BJ (cell line): ENCODE measurements at regions not wholly inside any gene's neighbourhood (a gene's known extent, or its start where the extent isn't known, plus 50 kb on each side); places are given as distances from the start of the nearest gene placed in this dataset.

Experiments used
- CTCF ChIA-PET: fragments of 350-600 bp; formaldehyde crosslinking; extraction: SDS; loops from one replicate; lab custom pipeline; 2021; ENCODE audit warnings: antibody characterized with exemption, inconsistent platforms; lab: Yijun Ruan, JAX
- POLR2A ChIA-PET: fragments of 300-600 bp; sonication (Branson Sonifier 250); formaldehyde crosslinking; extraction: SDS; loops from one replicate; lab custom pipeline; 2021; ENCODE audit warnings: antibody characterized with exemption; lab: Charles Lee
- DNase-seq: peaks from one replicate; pipeline ENCODE4 v3.0.0-alpha.2; 2011; ENCODE audit warnings: low read depth
- H3K27me3 ChIP-seq: 2 replicates; pipeline ENCODE4 v1.6.0; 2011; ENCODE audit warnings: low read length; ENCODE audit not compliant: control insufficient read depth, insufficient read depth
- H3K36me3 ChIP-seq: 2 replicates; pipeline ENCODE4 v1.5.1; 2011; ENCODE audit warnings: low read length; ENCODE audit not compliant: control insufficient read depth, insufficient read depth
- H3K4me3 ChIP-seq: 2 replicates; pipeline ENCODE4 v1.5.1; 2011; ENCODE audit warnings: low read depth, mild to moderate bottlenecking, control low read depth, low read length
- CTCF ChIP-seq: IDR thresholded peaks from 2 replicates; pipeline ENCODE4 v1.5.1; 2011; ENCODE audit warnings: low read depth, mild to moderate bottlenecking, control low read depth, inconsistent platforms, low read length, moderate library complexity; ENCODE audit not compliant: insufficient read depth

DNA sequence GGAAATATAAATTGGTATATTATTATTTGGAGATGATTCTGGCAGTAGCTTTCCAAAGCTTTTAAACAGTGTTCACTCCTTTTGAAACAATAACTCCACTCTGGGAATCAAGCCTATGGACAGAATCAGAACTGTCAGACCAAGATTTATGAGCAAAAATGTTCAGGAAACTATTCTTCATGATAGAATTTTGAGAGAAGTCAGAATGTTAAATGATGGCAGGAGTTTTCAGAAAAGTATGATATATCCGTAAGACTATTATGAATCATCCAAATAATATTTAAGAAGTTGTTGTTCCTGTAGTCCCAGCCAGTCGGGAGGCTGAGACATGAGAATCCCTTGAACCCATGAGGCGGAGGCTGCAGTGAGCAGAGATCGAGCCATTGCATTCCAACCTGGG, 50.5 kb upstream of the ADGRG2 start:
- no peaks in the 10 kb centered on the region for H3K36me3 ChIP-seq
- no peak for DNase-seq
- ChIA-PET CTCF (no interaction called here), POLR2A (no interaction called here)
- no peak for TF ChIP-seq CTCF
- no peaks in the 10 kb centered on the region for H3K27me3 ChIP-seq
- no peak overlapping the region for H3K4me3 ChIP-seq

DNA sequence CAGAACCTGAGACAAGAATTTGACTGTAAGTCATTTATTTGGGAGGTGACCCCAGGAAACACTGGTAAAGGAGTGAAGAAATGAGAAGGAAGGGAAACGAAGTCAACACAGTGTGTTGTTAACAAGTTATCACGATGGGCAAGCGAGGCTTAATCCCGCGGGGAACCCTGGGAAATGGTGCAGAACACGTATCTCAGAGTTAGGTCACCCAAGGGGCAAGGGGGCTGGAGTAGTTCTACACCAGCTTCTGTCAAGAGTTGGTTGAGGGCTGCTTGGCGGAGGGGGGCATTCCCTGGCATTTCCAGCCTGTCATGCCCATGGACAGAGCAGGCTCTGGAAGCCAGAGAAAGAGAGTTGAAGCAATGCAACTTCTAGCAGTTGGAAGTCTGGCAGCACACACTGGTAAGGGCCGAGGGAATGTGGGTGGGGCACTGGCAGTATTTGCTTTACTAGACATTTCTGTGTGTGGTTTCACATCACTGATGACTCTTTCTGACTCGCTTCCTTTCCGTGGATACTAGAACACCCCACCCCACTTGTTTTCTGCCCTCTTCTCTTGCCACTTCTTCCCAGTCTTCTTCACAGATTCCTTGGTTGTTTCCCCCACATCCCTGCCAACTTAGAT, 52.2 kb upstream of the ADGRG2 start:
- TF ChIP-seq CTCF, result no peak
- no peak overlapping the region for H3K4me3 ChIP-seq
- H3K36me3 ChIP-seq, result no peaks in the 10 kb centered on the region
- CTCF ChIA-PET, result no interaction called here
- no peak for DNase-seq
- POLR2A ChIA-PET, result no interaction called here
- no peaks in the 10 kb centered on the region for H3K27me3 ChIP-seq

- Histone ChIP-seq H3K27me3 (no peaks in the 10 kb centered on the region), H3K4me3 (no peak overlapping the region), H3K36me3 (no peaks in the 10 kb centered on the region)
- POLR2A ChIA-PET, result no interaction called here
- DNase-seq, result no peak
- CTCF ChIA-PET, result no interaction called here
- TF ChIP-seq CTCF, result no peak
These were observed 54.8 kb upstream of the ADGRG2 start for GRCh38 chrX:19176901-19177630.

DNA sequence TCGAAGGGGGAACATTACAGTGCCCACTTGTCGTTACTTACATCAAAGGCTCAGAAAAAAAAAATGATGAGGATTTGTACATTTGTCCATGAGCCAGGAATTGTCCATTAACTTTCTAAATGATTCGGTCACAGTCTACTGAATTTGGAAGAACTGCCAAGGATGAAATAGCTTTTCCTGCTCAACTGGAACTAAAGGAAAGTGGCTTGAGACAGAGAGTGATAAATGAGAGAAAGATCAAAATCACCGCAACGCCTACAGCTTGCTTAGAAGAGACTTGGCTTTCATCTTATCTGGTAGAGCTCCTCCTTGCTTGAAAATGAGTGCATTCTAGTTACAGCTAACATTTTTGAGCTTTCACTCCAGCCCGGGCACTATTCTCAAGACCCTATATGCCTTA, 55.5 kb upstream of the ADGRG2 start:
- TF ChIP-seq CTCF, result no peak
- Histone ChIP-seq H3K27me3 (no peaks in the 10 kb centered on the region), H3K4me3 (no peak overlapping the region), H3K36me3 (no peaks in the 10 kb centered on the region)
- ChIA-PET CTCF (interaction anchor here (0.6 kb wide), 1 partner anchor 37 kb away, joined by 3 read pairs; no protein-coding TSS in a partner anchor), POLR2A (no interaction called here)
- no peak for DNase-seq

DNA sequence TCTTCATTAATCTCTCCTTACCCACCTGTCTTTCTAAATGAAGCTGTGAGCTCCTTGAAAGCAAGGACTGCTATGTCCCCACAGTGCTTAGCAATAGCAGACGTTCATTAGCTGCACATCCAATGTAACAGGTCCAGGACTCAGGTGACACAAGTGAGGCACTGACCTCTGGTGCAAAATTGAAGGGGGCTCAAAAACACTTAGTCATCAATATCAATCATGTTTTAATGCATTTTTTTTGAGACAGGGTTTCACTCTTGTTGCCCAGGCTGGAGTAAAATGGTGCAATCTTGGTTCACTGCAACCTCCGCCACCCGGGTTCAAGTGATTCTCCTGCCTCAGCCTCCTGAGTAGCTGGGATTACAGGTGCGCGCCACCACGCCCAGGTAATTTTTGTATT, 56.1 kb upstream of the ADGRG2 start:
- no peak for DNase-seq
- ChIA-PET POLR2A (no interaction called here), CTCF (no interaction called here)
- H3K36me3 ChIP-seq, result no peaks in the 10 kb centered on the region
- TF ChIP-seq CTCF, result no peak
- no peaks in the 10 kb centered on the region for H3K27me3 ChIP-seq
- H3K4me3 ChIP-seq, result no peak overlapping the region
